SK-N-SH (cell line): ENCODE measurements at regions not wholly inside any gene's neighbourhood (a gene's known extent, or its start where the extent isn't known, plus 50 kb on each side); places are given as distances from the start of the nearest gene placed in this dataset.

Experiments
- CTCF ChIA-PET: fragments of 300-600, 350-600 bp; formaldehyde crosslinking; extraction: SDS; loops from one replicate; lab custom pipeline; 2021; lab: Yijun Ruan, JAX
- POLR2A ChIA-PET: fragments of 350-600 bp; sonication (Branson Sonifier 250); formaldehyde crosslinking; extraction: SDS; loops from one replicate; lab custom pipeline; 2020; ENCODE audit warnings: antibody characterized with exemption, inconsistent platforms; lab: Yijun Ruan, JAX
- DNase-seq: peaks from one replicate; pipeline ENCODE4 v3.0.0; 2012
- H2AFZ ChIP-seq: fragments of 200-600 bp; sonication (generic); 2 replicates; pipeline ENCODE4 v1.8.1; 2016; ENCODE audit warnings: antibody characterized with exemption, mild to moderate bottlenecking, low read depth
- H3F3A ChIP-seq: fragments of 200-600 bp; sonication (generic); replicated peaks from 2 replicates; pipeline ENCODE3; 2016; ENCODE audit warnings: antibody characterized with exemption, mild to moderate bottlenecking; ENCODE audit not compliant: insufficient read depth
- H3K27ac ChIP-seq, 2 experiments: fragments of 200-500 bp in 1 of 2; fragments of 200-600 bp in 1 of 2; sonication (Bioruptor generic) in 1 of 2; sonication (generic), shearing (Covaris generic) in 1 of 2; 2 replicates each; pipeline versions ENCODE4 v1.5.1 to v1.6.1; 2014 to 2016; ENCODE audit warnings: low read depth in 2 of 2, inconsistent platforms in 1 of 2, low read length in 1 of 2, mild to moderate bottlenecking in 1 of 2, mixed read lengths in 1 of 2
- H3K27me3 ChIP-seq: fragments of 200-600 bp; sonication (generic), shearing (Covaris generic); 2 replicates; pipeline ENCODE4 v1.6.1; 2016; ENCODE audit warnings: mixed run types; ENCODE audit not compliant: insufficient read depth
- H3K36me3 ChIP-seq, 2 experiments: fragments of 200-500 bp in 1 of 2; fragments of 200-600 bp in 1 of 2; sonication (Bioruptor generic) in 1 of 2; sonication (generic) in 1 of 2; replicated peaks in 1 of 2; 2 replicates each; pipeline versions ENCODE3 to v1.5.1; 2014 to 2016; ENCODE audit warnings: low read length in 1 of 2, mild to moderate bottlenecking in 1 of 2; ENCODE audit not compliant: insufficient read depth in 2 of 2, control insufficient read depth in 1 of 2
- H3K4me1 ChIP-seq, 2 experiments: fragments of 200-500 bp in 1 of 2; fragments of 200-600 bp in 1 of 2; sonication (Bioruptor generic) in 1 of 2; sonication (generic), shearing (Covaris generic) in 1 of 2; 2 replicates each; pipeline versions ENCODE4 v1.5.1 to v1.6.1; 2014 to 2016; ENCODE audit warnings: low read depth in 1 of 2, low read length in 1 of 2, mixed run types in 1 of 2; ENCODE audit not compliant: insufficient read depth in 2 of 2, control insufficient read depth in 1 of 2
- H3K4me2 ChIP-seq: fragments of 200-600 bp; sonication (generic), shearing (Covaris generic); 2 replicates; pipeline ENCODE4 v1.6.1; 2017; ENCODE audit warnings: mixed run types
- H3K4me3 ChIP-seq, 2 experiments: fragments of 200-500 bp in 1 of 2; fragments of 200-600 bp in 1 of 2; sonication (Bioruptor generic) in 1 of 2; sonication (generic), shearing (Covaris generic) in 1 of 2; 2 replicates each; pipeline versions ENCODE4 v1.5.1 to v1.8.1; 2014 to 2016; ENCODE audit warnings: low read depth in 2 of 2, inconsistent platforms in 1 of 2, low read length in 1 of 2, mild to moderate bottlenecking in 1 of 2, mixed read lengths in 1 of 2, moderate library complexity in 1 of 2
- H3K79me2 ChIP-seq: fragments of 200-600 bp; sonication (generic); 2 replicates; pipeline ENCODE4 v1.8.1; 2017; ENCODE audit warnings: mild to moderate bottlenecking; ENCODE audit not compliant: insufficient read depth
- H3K9ac ChIP-seq: fragments of 200-600 bp; sonication (generic); 2 replicates; pipeline ENCODE4 v1.6.1; 2017; ENCODE audit warnings: mixed run types
- H3K9me2 ChIP-seq: fragments of 200-600 bp; sonication (generic); 2 replicates; pipeline ENCODE4 v1.6.1; 2017; ENCODE audit warnings: mixed run types
- H3K9me3 ChIP-seq: fragments of 200-600 bp; sonication (generic); 2 replicates; pipeline ENCODE4 v1.6.1; 2017; ENCODE audit warnings: mixed run types, mild to moderate bottlenecking, moderate library complexity
- H4K20me1 ChIP-seq: fragments of 200-600 bp; sonication (generic); 2 replicates; pipeline ENCODE4 v1.6.1; 2017; ENCODE audit warnings: mild to moderate bottlenecking, mixed run types; ENCODE audit not compliant: insufficient read depth
- CHD2 ChIP-seq: fragments of 150-350 bp; IDR thresholded peaks from 2 replicates; pipeline ENCODE4 v1.6.1; 2018; ENCODE audit warnings: low read length; ENCODE audit not compliant: partially characterized antibody
- FOSL2 ChIP-seq: IDR thresholded peaks from 2 replicates; pipeline ENCODE4 v1.4.0; 2012; ENCODE audit warnings: low read depth, mild to moderate bottlenecking, moderate library complexity, borderline replicate concordance
- FOXJ3 ChIP-seq: sonication (generic); formaldehyde crosslinking; IDR thresholded peaks from 2 replicates; pipeline ENCODE4 v1.5.1; 2020; ENCODE audit warnings: mild to moderate bottlenecking, missing genetic modification reagents
- NFIC ChIP-seq: IDR thresholded peaks from 2 replicates; pipeline ENCODE4 v1.4.0; 2012; ENCODE audit warnings: borderline replicate concordance
- NRF1 ChIP-seq: IDR thresholded peaks from 2 replicates; pipeline ENCODE4 v1.6.1; 2012; ENCODE audit warnings: low read depth, mild to moderate bottlenecking, low read length
- RAD21 ChIP-seq: IDR thresholded peaks from 2 replicates; pipeline ENCODE4 v1.6.1; 2012; ENCODE audit warnings: mild to moderate bottlenecking, low read length
- SIN3A ChIP-seq: IDR thresholded peaks from 2 replicates; pipeline ENCODE4 v1.6.1; 2012; ENCODE audit warnings: low read depth, mild to moderate bottlenecking, low read length, moderate library complexity, borderline replicate concordance
- TAF1 ChIP-seq: IDR thresholded peaks from 2 replicates; pipeline ENCODE4 v1.6.1; 2012; ENCODE audit warnings: low read depth, mild to moderate bottlenecking, low read length, moderate library complexity, borderline replicate concordance
- TCF12 ChIP-seq: IDR thresholded peaks from 2 replicates; pipeline ENCODE4 v1.4.0; 2012
- USF2 ChIP-seq: fragments of 150-350 bp; IDR thresholded peaks from 2 replicates; pipeline ENCODE4 v1.6.1; 2017; ENCODE audit warnings: antibody characterized with exemption, low read length, low read depth, borderline replicate concordance
- WGBS: methylation state at CpG from one replicate; pipeline ENCODE4 v1.1.6; 2017; ENCODE audit warnings: low lambda C conversion rate; 5-methylcytosine and 5-hydroxymethylcytosine counted together
- TF ChIP-seq, protein P1 (sequence below): IDR thresholded peaks from 2 replicates; pipeline ENCODE4; 2012

- Histone ChIP-seq H3K27ac (peak overlapping the region; percentile 64 to 66), H3K9me2 (no peaks in the 10 kb centered on the region), H3F3A (peaks cover 22% of the 10 kb centered on the region), H3K4me1 (peaks cover 12 to 29% of the 10 kb centered on the region in 2 experiments; a peak in 3 of 4 replicates), H3K4me3 (peak overlapping the region in 1 of 2 experiments; percentile 20; a peak in 1 of 4 replicates), H3K9me3 (no peaks in the 10 kb centered on the region), H2AFZ (peak overlapping the region; percentile 83), H3K36me3 (no peaks in the 10 kb centered on the region), H3K9ac (peak overlapping the region; percentile 9; the same call in 1 of the 2 replicates), H3K27me3 (no peaks in the 10 kb centered on the region), H3K4me2 (peak overlapping the region; percentile 70; the same call in 1 of the 2 replicates), H4K20me1 (no peaks in the 10 kb centered on the region), H3K79me2 (no peaks in the 10 kb centered on the region)
- CTCF ChIA-PET = interaction anchor here (1.3 to 1.4 kb wide), 2 partner anchors 14 to 142 kb away, joined by 3 to 4 read pairs; no protein-coding TSS in a partner anchor
- no peak for DNase-seq
- TF ChIP-seq TCF12 = peak; percentile 22; the same call in 1 of the 2 replicates
- 0 out of 2 replicates have a peak, but pooled peaks have one; percentile 18 for TF ChIP-seq SIN3A
- TF ChIP-seq FOXJ3 (CRISPR knock-in tag) = no peak
- no peak for TF ChIP-seq RAD21
- TF ChIP-seq NFIC = peak; percentile 30; the same call in 1 of the 2 replicates
- 57% methylated on average over 4 of the region's 4 CpGs for WGBS
- POLR2A ChIA-PET = no interaction called here
Observed at GRCh38 chr4:17058536-17058915, 160.1 kb upstream of the LDB2 start.

DNA sequence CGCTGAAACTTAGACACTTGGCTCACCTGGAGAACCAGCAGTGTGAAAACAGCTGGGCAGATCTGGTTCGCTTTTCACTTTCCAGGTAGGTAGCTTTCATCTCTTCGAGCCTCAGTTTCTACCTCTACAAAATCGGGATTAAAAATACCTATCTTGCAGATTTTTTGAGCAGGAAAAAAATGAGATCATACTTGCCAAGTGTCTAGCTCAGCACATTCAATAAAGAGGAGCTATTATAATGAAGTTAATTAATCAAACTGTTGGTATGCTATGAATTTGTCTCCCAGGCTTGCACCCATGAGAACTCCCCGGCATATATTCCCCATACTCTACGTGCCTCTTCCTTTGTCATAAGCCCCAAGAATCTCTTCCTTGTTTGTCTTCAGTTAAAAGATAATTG, 158.6 kb upstream of the LDB2 start:
- WGBS = 88% methylated on average over 6 of the region's 6 CpGs
- H3K4me2 ChIP-seq = no peak overlapping the region
- no peak for DNase-seq
- no peak overlapping the region for H2AFZ ChIP-seq
- no peaks in the 10 kb centered on the region for H3K36me3 ChIP-seq
- H3K27ac ChIP-seq = no peak overlapping the region
- H3K27me3 ChIP-seq = no peaks in the 10 kb centered on the region
- H3K4me3 ChIP-seq = no peak overlapping the region
- ChIA-PET CTCF (interaction anchor here (1.0 kb wide), 1 partner anchor 13 kb away, joined by 3 read pairs; no protein-coding TSS in a partner anchor), POLR2A (no interaction called here)
- H3K79me2 ChIP-seq = no peaks in the 10 kb centered on the region
- H3K9me2 ChIP-seq = no peaks in the 10 kb centered on the region
- no peak overlapping the region for H3K9ac ChIP-seq
- no peak for TF ChIP-seq USF2
- TF ChIP-seq CHD2 = no peak
- TF ChIP-seq, protein P1, sequence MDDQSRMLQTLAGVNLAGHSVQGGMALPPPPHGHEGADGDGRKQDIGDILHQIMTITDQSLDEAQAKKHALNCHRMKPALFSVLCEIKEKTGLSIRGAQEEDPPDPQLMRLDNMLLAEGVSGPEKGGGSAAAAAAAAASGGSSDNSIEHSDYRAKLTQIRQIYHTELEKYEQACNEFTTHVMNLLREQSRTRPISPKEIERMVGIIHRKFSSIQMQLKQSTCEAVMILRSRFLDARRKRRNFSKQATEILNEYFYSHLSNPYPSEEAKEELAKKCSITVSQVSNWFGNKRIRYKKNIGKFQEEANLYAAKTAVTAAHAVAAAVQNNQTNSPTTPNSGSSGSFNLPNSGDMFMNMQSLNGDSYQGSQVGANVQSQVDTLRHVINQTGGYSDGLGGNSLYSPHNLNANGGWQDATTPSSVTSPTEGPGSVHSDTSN = no peak
- no peak for TF ChIP-seq TAF1
- TF ChIP-seq, all 33 proteins: peak for 0
- peaks cover 12 to 21% of the 10 kb centered on the region in 2 experiments; a peak in 3 of 4 replicates for H3K4me1 ChIP-seq
- H4K20me1 ChIP-seq = no peaks in the 10 kb centered on the region
- no peaks in the 10 kb centered on the region for H3K9me3 ChIP-seq
- H3F3A ChIP-seq = peaks cover 16% of the 10 kb centered on the region

DNA sequence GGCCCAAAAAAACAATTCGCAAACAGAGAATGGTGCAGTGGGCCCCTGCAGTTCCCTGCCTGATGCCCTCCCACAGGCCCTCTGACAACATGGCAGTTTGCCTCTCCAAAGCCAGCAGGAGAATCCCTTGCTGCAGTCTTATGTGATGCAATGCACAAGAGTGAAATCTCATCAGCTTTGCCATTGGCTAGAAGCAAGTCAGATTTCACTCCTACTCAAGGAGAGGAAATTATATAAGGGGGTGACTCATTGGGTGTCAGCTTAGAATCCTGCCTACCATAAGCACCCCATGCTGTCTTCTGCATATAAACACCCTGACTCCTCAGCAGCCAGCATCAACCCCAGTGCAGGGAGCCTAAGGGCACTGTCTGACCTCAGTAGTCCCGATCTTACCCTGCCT, 157.3 kb upstream of the LDB2 start:
- Histone ChIP-seq H3K9ac (no peak overlapping the region), H3K9me3 (no peaks in the 10 kb centered on the region), H3K4me3 (no peak overlapping the region), H3K27me3 (no peaks in the 10 kb centered on the region), H3K36me3 (no peaks in the 10 kb centered on the region), H3K9me2 (no peaks in the 10 kb centered on the region), H3K4me2 (no peak overlapping the region), H3K27ac (peak overlapping the region in 1 of 2 experiments; percentile 23; a peak in 1 of 4 replicates), H2AFZ (peak overlapping the region; percentile 38), H3K79me2 (no peaks in the 10 kb centered on the region), H3F3A (peaks cover 16% of the 10 kb centered on the region), H4K20me1 (no peaks in the 10 kb centered on the region), H3K4me1 (peaks cover 12 to 21% of the 10 kb centered on the region in 2 experiments; a peak in 3 of 4 replicates)
- no peak for TF ChIP-seq NRF1
- peak; percentile 33; the same call in 1 of the 2 replicates for TF ChIP-seq FOSL2
- DNase-seq = no peak
- CTCF ChIA-PET = no interaction called here
- WGBS = 68% methylated on average over 2 of the region's 2 CpGs
- POLR2A ChIA-PET = no interaction called here
